ENCODE measurements at regions not wholly inside any gene's neighbourhood (a gene's known extent, or its start where the extent isn't known, plus 50 kb on each side); places are given as distances from the start of the nearest gene placed in this dataset.
A peak's percentile ranks its signal among the peaks of the same experiment; 100 is the strongest.

DNA sequence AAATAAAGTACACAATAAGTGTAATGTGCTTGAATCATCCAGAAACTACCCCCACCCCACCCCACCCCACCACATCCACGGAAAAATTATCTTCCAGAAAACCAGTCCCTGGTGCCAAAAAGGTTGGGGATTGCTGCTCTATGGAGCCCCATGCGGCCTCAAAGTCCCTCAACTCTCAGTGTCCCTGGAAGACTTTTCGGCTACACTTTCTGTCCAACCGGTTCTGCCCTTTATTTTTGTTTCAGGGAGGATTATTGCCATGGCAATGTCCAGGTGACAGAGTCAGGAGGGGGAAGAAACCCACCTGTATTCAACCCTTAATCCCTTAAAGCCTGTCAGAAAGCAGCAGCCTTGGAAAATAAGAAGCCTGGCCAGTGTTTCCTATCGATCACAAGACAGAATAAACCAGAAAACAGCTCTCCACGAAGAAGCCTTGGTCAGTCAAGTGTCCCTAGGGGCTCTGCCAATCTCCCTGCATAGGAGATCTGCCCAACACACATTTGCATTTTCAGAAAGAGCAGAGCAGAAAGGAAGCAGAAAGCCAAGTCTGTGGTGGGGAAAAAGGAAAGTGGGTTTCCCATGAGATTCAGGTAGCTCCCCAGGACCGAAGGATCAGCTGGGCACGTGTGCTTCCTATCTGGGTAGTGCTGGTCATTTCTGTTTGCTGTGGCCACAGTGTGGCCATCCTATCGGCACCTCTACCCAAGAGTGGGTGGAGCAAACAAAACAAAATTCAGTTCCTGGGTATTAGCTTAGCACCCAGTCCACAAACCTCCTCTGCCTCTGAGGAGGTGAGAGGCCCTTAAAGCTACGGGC, 342.7 kb downstream of the SOX9 start:
- TF ChIP-seq, protein P1, sequence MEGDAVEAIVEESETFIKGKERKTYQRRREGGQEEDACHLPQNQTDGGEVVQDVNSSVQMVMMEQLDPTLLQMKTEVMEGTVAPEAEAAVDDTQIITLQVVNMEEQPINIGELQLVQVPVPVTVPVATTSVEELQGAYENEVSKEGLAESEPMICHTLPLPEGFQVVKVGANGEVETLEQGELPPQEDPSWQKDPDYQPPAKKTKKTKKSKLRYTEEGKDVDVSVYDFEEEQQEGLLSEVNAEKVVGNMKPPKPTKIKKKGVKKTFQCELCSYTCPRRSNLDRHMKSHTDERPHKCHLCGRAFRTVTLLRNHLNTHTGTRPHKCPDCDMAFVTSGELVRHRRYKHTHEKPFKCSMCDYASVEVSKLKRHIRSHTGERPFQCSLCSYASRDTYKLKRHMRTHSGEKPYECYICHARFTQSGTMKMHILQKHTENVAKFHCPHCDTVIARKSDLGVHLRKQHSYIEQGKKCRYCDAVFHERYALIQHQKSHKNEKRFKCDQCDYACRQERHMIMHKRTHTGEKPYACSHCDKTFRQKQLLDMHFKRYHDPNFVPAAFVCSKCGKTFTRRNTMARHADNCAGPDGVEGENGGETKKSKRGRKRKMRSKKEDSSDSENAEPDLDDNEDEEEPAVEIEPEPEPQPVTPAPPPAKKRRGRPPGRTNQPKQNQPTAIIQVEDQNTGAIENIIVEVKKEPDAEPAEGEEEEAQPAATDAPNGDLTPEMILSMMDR (IDR thresholded peaks at IDR 0.05): peak in 3 of 6 experiments; percentile 8 to 34 (median 23)
- peak in 1 of 2 donors; percentile 66 for TF ChIP-seq POLR2A (IDR thresholded peaks at IDR 0.05)

Measured in thyroid gland (tissue), 4 donors.